Astrocyte of the hippocampus (primary cell): ENCODE measurements at regions not wholly inside any gene's neighbourhood (a gene's known extent, or its start where the extent isn't known, plus 50 kb on each side); places are given as distances from the start of the nearest gene placed in this dataset.

ENCODE experiments used
- DNase-seq: peaks from one replicate; pipeline ENCODE4 v3.0.0; 2011; ENCODE audit warnings: low read depth, low spot score

GRCh38 chr16:59411961-59412841 is 678.1 kb upstream of the GOT2 start:
- DNase-seq: peak; percentile 47

- no peak for DNase-seq
Observed at GRCh38 chr16:59410451-59410850, 676.3 kb upstream of the GOT2 start.

GRCh38 chr16:59405802-59406201 is 671.7 kb upstream of the GOT2 start:
- no peak for DNase-seq

GRCh38 chr16:59404509-59404908 is 670.4 kb upstream of the GOT2 start:
- DNase-seq: no peak

GRCh38 chr16:59400830-59401229 is 666.7 kb upstream of the GOT2 start:
- DNase-seq: no peak

GRCh38 chr16:59397638-59398037 is 663.5 kb upstream of the GOT2 start:
- DNase-seq: no peak

GRCh38 chr16:59394526-59394925 is 660.4 kb upstream of the GOT2 start:
- DNase-seq: no peak

- peak; percentile 63 for DNase-seq
Observed at GRCh38 chr16:59392911-59393310, 658.8 kb upstream of the GOT2 start.

GRCh38 chr16:59391617-59392364 is 657.7 kb upstream of the GOT2 start:
- no peak for DNase-seq

- peak; percentile 92 for DNase-seq
Observed at GRCh38 chr16:59385959-59386358, 651.8 kb upstream of the GOT2 start.

- no peak for DNase-seq
Observed at GRCh38 chr16:59385491-59385890, 651.4 kb upstream of the GOT2 start.

- no peak for DNase-seq
Observed at GRCh38 chr16:59373632-59374031, 639.5 kb upstream of the GOT2 start.

- no peak for DNase-seq
Observed at GRCh38 chr16:59370717-59371116, 636.6 kb upstream of the GOT2 start.

GRCh38 chr16:59369523-59369922 is 635.4 kb upstream of the GOT2 start:
- DNase-seq: no peak

- no peak for DNase-seq
Observed at GRCh38 chr16:59368586-59368985, 634.5 kb upstream of the GOT2 start.

GRCh38 chr16:59356709-59357108 is 622.6 kb upstream of the GOT2 start:
- no peak for DNase-seq

- no peak for DNase-seq
Observed at GRCh38 chr16:59356144-59356543, 622.0 kb upstream of the GOT2 start.

- DNase-seq: no peak
Observed at GRCh38 chr16:59355704-59356103, 621.6 kb upstream of the GOT2 start.

- DNase-seq: no peak
Observed at GRCh38 chr16:59351305-59351903, 617.3 kb upstream of the GOT2 start.

- no peak for DNase-seq
Observed at GRCh38 chr16:59350670-59351069, 616.6 kb upstream of the GOT2 start.

GRCh38 chr16:59342669-59343068 is 608.6 kb upstream of the GOT2 start:
- DNase-seq: no peak

- DNase-seq: no peak
Observed at GRCh38 chr16:59341368-59341767, 607.3 kb upstream of the GOT2 start.

GRCh38 chr16:59339871-59340270 is 605.8 kb upstream of the GOT2 start:
- no peak for DNase-seq
